DOHH2 (cell line): ENCODE measurements at regions not wholly inside any gene's neighbourhood (a gene's known extent, or its start where the extent isn't known, plus 50 kb on each side); places are given as distances from the start of the nearest gene placed in this dataset.

Experiments
- H3F3A ChIP-seq: fragments of 200-600 bp; sonication (generic), shearing (Covaris generic); 2 replicates; pipeline ENCODE4 v1.6.0; 2016; ENCODE audit warnings: antibody characterized with exemption, mild to moderate bottlenecking; ENCODE audit not compliant: control insufficient read depth, insufficient read depth
- H3K27ac ChIP-seq: fragments of 200-600 bp; sonication (generic); 2 replicates; pipeline ENCODE4 v1.5.1; 2014; ENCODE audit warnings: low read depth, mild to moderate bottlenecking, low read length, moderate library complexity
- H3K27me3 ChIP-seq: fragments of 200-600 bp; sonication (generic); 2 replicates; pipeline ENCODE4 v1.6.1; 2014; ENCODE audit warnings: mild to moderate bottlenecking, low read length, mixed read lengths; ENCODE audit not compliant: control insufficient read depth
- H3K36me3 ChIP-seq: fragments of 200-600 bp; sonication (generic); 2 replicates; pipeline ENCODE4 v1.6.1; 2014; ENCODE audit warnings: mild to moderate bottlenecking, low read length, moderate library complexity, mixed read lengths; ENCODE audit not compliant: control insufficient read depth
- H3K4me1 ChIP-seq: fragments of 200-600 bp; sonication (generic); 2 replicates; pipeline ENCODE4 v1.6.1; 2014; ENCODE audit warnings: mild to moderate bottlenecking, low read length, mixed read lengths; ENCODE audit not compliant: control insufficient read depth
- H3K4me2 ChIP-seq: fragments of 200-600 bp; sonication (generic); 2 replicates; pipeline ENCODE4 v1.6.0; 2014; ENCODE audit warnings: mild to moderate bottlenecking, low read length, moderate library complexity
- H3K4me3 ChIP-seq: fragments of 200-600 bp; sonication (generic); 2 replicates; pipeline ENCODE4 v1.5.1; 2014; ENCODE audit warnings: mild to moderate bottlenecking, low read length, mixed read lengths
- H3K79me2 ChIP-seq: fragments of 200-600 bp; sonication (generic); 2 replicates; pipeline ENCODE4 v1.6.1; 2014; ENCODE audit warnings: mild to moderate bottlenecking, low read length, mixed read lengths; ENCODE audit not compliant: control insufficient read depth
- H3K9me2 ChIP-seq: fragments of 200-600 bp; sonication (generic); replicated peaks from 2 replicates; pipeline ENCODE4 v1.6.1; 2014; ENCODE audit warnings: mild to moderate bottlenecking, low read length, mixed read lengths; ENCODE audit not compliant: control insufficient read depth
- H3K9me3 ChIP-seq: fragments of 200-600 bp; sonication (generic); 2 replicates; pipeline ENCODE4 v1.6.1; 2014; ENCODE audit warnings: antibody characterized with exemption, low read length, mixed read lengths; ENCODE audit not compliant: control insufficient read depth, insufficient read depth
- H4K20me1 ChIP-seq: fragments of 200-600 bp; sonication (generic); 2 replicates; pipeline ENCODE4 v1.6.0; 2014; ENCODE audit warnings: low read depth, mild to moderate bottlenecking, antibody characterized with exemption, low read length, moderate library complexity; ENCODE audit not compliant: control insufficient read depth, insufficient read depth
- CTCF ChIP-seq: fragments of 200-600 bp; sonication (generic); IDR thresholded peaks from one replicate; pipeline ENCODE4 v1.5.1; 2014; ENCODE audit warnings: antibody characterized with exemption, mild to moderate bottlenecking, low read depth, low read length; ENCODE audit not compliant: poor library complexity, severe bottlenecking
- EZH2phosphoT487 ChIP-seq: fragments of 200-600 bp; sonication (generic); IDR thresholded peaks from 2 replicates; pipeline ENCODE4 v1.6.1; 2017; ENCODE audit warnings: borderline replicate concordance, mild to moderate bottlenecking, antibody characterized with exemption, low read length, moderate library complexity, mixed read lengths

GRCh38 chr6:137956098-137956488 lies 89.0 kb downstream of the TNFAIP3 start:
- peaks cover 4% of the 10 kb centered on the region for H3K4me1 ChIP-seq
- no peak overlapping the region for H3K4me2 ChIP-seq
- no peak overlapping the region for H3K27ac ChIP-seq
- H3K4me3 ChIP-seq = no peak overlapping the region
- H3K36me3 ChIP-seq = no peaks in the 10 kb centered on the region
- no peaks in the 10 kb centered on the region for H3K27me3 ChIP-seq
- H3K9me3 ChIP-seq = no peaks in the 10 kb centered on the region
- H3F3A ChIP-seq = no peaks in the 10 kb centered on the region
- no peaks in the 10 kb centered on the region for H3K9me2 ChIP-seq
- no peaks in the 10 kb centered on the region for H4K20me1 ChIP-seq
- H3K79me2 ChIP-seq = no peaks in the 10 kb centered on the region
- TF ChIP-seq CTCF (no peak), EZH2phosphoT487 (no peak)

GRCh38 chr6:137957471-137957870 lies 90.4 kb downstream of the TNFAIP3 start:
- Histone ChIP-seq H3K27ac (no peak overlapping the region), H4K20me1 (no peaks in the 10 kb centered on the region), H3K4me1 (no peaks in the 10 kb centered on the region), H3K4me3 (no peak overlapping the region), H3K27me3 (no peaks in the 10 kb centered on the region), H3K9me2 (no peaks in the 10 kb centered on the region), H3K79me2 (no peaks in the 10 kb centered on the region), H3F3A (no peaks in the 10 kb centered on the region), H3K36me3 (no peaks in the 10 kb centered on the region), H3K4me2 (no peak overlapping the region), H3K9me3 (no peaks in the 10 kb centered on the region)
- TF ChIP-seq CTCF (no peak), EZH2phosphoT487 (no peak)

GRCh38 chr6:137958811-137959565 lies 91.9 kb downstream of the TNFAIP3 start:
- H4K20me1 ChIP-seq = no peaks in the 10 kb centered on the region
- H3K4me1 ChIP-seq = no peaks in the 10 kb centered on the region
- H3K4me3 ChIP-seq = no peak overlapping the region
- no peaks in the 10 kb centered on the region for H3K9me2 ChIP-seq
- H3K79me2 ChIP-seq = no peaks in the 10 kb centered on the region
- H3K27me3 ChIP-seq = no peaks in the 10 kb centered on the region
- no peaks in the 10 kb centered on the region for H3K36me3 ChIP-seq
- no peaks in the 10 kb centered on the region for H3K9me3 ChIP-seq
- TF ChIP-seq EZH2phosphoT487 = no peak
- no peak for TF ChIP-seq CTCF
- no peak overlapping the region for H3K4me2 ChIP-seq
- H3K27ac ChIP-seq = no peak overlapping the region
- H3F3A ChIP-seq = no peaks in the 10 kb centered on the region
